ENCODE measurements at regions not wholly inside any gene's neighbourhood (a gene's known extent, or its start where the extent isn't known, plus 50 kb on each side); places are given as distances from the start of the nearest gene placed in this dataset.

DNA sequence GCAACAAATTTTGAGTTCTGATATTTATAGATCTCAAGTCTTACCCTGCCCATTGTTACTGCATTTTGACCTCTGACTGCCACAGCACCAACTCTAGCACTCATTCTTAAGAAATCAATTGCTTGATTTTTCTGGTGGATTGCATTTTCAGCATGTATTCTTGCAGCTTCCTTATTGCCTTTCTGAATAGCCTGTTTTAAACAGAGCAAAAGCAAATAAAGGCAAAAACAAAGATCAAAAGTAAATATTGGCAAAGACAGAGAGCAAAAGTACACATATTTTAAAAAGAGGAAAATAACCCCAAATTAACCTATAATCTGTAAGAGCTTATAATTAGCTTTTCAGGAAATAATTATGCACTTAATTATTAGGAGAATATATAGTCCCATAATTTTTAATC, 129.4 kb upstream of the TENT5D start:
- TF ChIP-seq, protein P1, sequence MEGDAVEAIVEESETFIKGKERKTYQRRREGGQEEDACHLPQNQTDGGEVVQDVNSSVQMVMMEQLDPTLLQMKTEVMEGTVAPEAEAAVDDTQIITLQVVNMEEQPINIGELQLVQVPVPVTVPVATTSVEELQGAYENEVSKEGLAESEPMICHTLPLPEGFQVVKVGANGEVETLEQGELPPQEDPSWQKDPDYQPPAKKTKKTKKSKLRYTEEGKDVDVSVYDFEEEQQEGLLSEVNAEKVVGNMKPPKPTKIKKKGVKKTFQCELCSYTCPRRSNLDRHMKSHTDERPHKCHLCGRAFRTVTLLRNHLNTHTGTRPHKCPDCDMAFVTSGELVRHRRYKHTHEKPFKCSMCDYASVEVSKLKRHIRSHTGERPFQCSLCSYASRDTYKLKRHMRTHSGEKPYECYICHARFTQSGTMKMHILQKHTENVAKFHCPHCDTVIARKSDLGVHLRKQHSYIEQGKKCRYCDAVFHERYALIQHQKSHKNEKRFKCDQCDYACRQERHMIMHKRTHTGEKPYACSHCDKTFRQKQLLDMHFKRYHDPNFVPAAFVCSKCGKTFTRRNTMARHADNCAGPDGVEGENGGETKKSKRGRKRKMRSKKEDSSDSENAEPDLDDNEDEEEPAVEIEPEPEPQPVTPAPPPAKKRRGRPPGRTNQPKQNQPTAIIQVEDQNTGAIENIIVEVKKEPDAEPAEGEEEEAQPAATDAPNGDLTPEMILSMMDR (IDR thresholded peaks at IDR 0.05) = no peak
- no peak overlapping the region for H3K27ac ChIP-seq (ENCODE audit: low read depth in 1 of 2, low read length in 2 of 2)
- no peaks in the 10 kb centered on the region for H3K36me3 Mint-ChIP-seq (ENCODE audit: low read depth)
- H3K4me3 ChIP-seq (ENCODE audit: low read length) = no peak overlapping the region
- H3K4me3 Mint-ChIP-seq = no peak overlapping the region
- intact Hi-C loops (cut with DNase I, micrococcal nuclease) = no loop called here
- no peaks in the 10 kb centered on the region for H3K36me3 ChIP-seq (ENCODE audit: insufficient read depth, low read length)
- ATAC-seq (ENCODE audit: poor library complexity) (no peak), DNase-seq (no peak)
- POLR2A ChIA-PET = no interaction called here
- H3K4me1 ChIP-seq (ENCODE audit: insufficient read depth, low read length) = no peaks in the 10 kb centered on the region
- no peak overlapping the region for H3K27ac Mint-ChIP-seq
- H3K9me3 ChIP-seq (ENCODE audit: control insufficient read depth in 1 of 2, insufficient read depth in 1 of 2, low read length in 2 of 2) = no peaks in the 10 kb centered on the region
- no peaks in the 10 kb centered on the region for H3K27me3 ChIP-seq (ENCODE audit: control insufficient read depth in 1 of 2, insufficient read depth in 2 of 2, low read length in 2 of 2)
- CTCF ChIA-PET = no interaction called here
- no peaks in the 10 kb centered on the region for H3K4me1 Mint-ChIP-seq (ENCODE audit: low read depth)
- H3K27me3 Mint-ChIP-seq = no peaks in the 10 kb centered on the region
- H3K9me3 Mint-ChIP-seq = peaks cover 7% of the 10 kb centered on the region

DNA sequence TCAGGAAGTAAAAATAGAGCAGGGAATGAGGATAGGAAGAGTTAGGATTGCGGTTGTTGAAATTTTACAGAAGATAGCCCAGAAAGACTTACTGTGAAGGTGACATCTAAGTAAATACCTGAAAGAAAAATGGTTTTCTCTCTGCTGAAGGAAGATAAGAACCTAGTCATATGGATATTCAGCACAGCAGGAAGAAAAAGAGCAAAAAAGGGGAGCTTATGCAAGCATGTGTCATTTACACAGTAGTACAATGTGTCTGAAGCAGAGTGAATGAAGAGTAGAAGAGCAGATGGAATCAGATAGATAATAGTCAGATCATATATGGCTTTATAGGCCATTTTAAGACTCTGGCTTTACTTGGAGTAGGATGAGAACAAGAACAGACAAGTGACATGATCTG, 126.9 kb upstream of the TENT5D start:
- no peaks in the 10 kb centered on the region for H3K36me3 ChIP-seq (ENCODE audit: insufficient read depth, low read length)
- TF ChIP-seq, protein P1 (IDR thresholded peaks at IDR 0.05) = no peak
- no peak for DNase-seq
- no peak overlapping the region for H3K27ac Mint-ChIP-seq
- ATAC-seq (ENCODE audit: poor library complexity) = no peak
- H3K9me3 Mint-ChIP-seq = peaks cover 10% of the 10 kb centered on the region
- H3K36me3 Mint-ChIP-seq (ENCODE audit: low read depth) = no peaks in the 10 kb centered on the region
- CTCF ChIA-PET = no interaction called here
- no peaks in the 10 kb centered on the region for H3K4me1 ChIP-seq (ENCODE audit: insufficient read depth, low read length)
- H3K27me3 ChIP-seq (ENCODE audit: control insufficient read depth in 1 of 2, insufficient read depth in 2 of 2, low read length in 2 of 2) = no peaks in the 10 kb centered on the region
- intact Hi-C loops (cut with DNase I, micrococcal nuclease) = no loop called here
- no peak overlapping the region for H3K27ac ChIP-seq (ENCODE audit: low read depth in 1 of 2, low read length in 2 of 2)
- no peaks in the 10 kb centered on the region for H3K9me3 ChIP-seq (ENCODE audit: control insufficient read depth in 1 of 2, insufficient read depth in 1 of 2, low read length in 2 of 2)
- no peak overlapping the region for H3K4me3 Mint-ChIP-seq
- no peaks in the 10 kb centered on the region for H3K4me1 Mint-ChIP-seq (ENCODE audit: low read depth)
- H3K27me3 Mint-ChIP-seq = no peaks in the 10 kb centered on the region
- no peak overlapping the region for H3K4me3 ChIP-seq (ENCODE audit: low read length)
- POLR2A ChIA-PET = no interaction called here

DNA sequence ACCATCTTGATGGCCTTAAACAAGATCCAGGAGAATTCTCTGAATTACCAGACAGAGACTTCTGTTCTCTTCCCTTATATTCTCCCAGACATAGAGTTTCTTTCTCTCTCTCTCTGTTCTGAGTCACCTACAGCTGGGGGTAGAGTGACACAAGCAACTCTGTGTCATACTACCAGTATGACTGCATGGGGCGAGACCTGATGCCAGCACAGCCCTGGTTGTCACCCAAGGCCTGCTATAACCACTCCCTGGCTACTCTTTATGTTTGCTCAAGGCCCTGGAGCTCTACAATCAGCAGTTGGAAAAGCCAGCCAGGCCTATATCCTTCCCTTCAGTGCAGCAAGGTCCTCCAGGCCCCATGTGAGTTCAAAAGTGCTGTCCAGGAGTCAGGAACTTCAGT, 114.2 kb upstream of the TENT5D start:
- intact Hi-C loops (cut with DNase I, micrococcal nuclease) = no loop called here
- ChIA-PET POLR2A (no interaction called here), CTCF (no interaction called here)
- Histone ChIP-seq H3K4me3 (ENCODE audit: low read length) (no peak overlapping the region), H3K36me3 (ENCODE audit: insufficient read depth, low read length) (no peaks in the 10 kb centered on the region), H3K4me1 (ENCODE audit: insufficient read depth, low read length) (no peaks in the 10 kb centered on the region), H3K27ac (ENCODE audit: low read depth in 1 of 2, low read length in 2 of 2) (no peak overlapping the region), H3K27me3 (ENCODE audit: control insufficient read depth in 1 of 2, insufficient read depth in 2 of 2, low read length in 2 of 2) (no peaks in the 10 kb centered on the region), H3K9me3 (ENCODE audit: control insufficient read depth in 1 of 2, insufficient read depth in 1 of 2, low read length in 2 of 2) (no peaks in the 10 kb centered on the region)
- DNase-seq (no peak), ATAC-seq (ENCODE audit: poor library complexity) (no peak)
- Mint-ChIP-seq H3K4me1 (ENCODE audit: low read depth) (no peaks in the 10 kb centered on the region), H3K4me3 (no peak overlapping the region), H3K27ac (no peak overlapping the region), H3K27me3 (no peaks in the 10 kb centered on the region), H3K9me3 (peaks cover 3% of the 10 kb centered on the region), H3K36me3 (ENCODE audit: low read depth) (no peaks in the 10 kb centered on the region)
- TF ChIP-seq, protein P1 (IDR thresholded peaks at IDR 0.05) = no peak
